ENCODE measurements at regions not wholly inside any gene's neighbourhood (a gene's known extent, or its start where the extent isn't known, plus 50 kb on each side); places are given as distances from the start of the nearest gene placed in this dataset.
"Not testable (repeated sequence)": the region's sequence is repeated elsewhere in the genome, so short reads cannot be mapped to it uniquely, and the experiment has no call there.

DNA sequence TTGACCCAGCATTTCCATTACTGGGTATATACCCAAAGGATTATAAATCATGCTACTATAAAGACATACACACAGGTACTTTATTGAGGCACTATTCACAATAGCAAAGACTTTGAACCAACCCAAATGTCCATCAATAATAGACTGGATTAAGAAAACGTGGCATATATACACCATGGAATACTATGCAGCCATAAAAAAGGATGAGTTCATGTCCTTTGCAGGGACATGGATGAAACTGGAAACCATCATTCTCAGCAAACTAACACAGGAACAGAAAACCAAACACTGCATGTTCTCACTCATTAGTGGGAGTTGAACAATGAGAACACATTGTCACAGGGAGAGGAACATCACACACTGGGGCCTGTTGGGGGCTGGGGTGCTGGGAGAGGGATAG lies 283.0 kb upstream of the ARSJ start:
- TF ChIP-seq POLR2A, POLR2AphosphoS5, EP300 (IDR thresholded peaks at IDR 0.05): not testable (repeated sequence)
- TF ChIP-seq, protein P1, sequence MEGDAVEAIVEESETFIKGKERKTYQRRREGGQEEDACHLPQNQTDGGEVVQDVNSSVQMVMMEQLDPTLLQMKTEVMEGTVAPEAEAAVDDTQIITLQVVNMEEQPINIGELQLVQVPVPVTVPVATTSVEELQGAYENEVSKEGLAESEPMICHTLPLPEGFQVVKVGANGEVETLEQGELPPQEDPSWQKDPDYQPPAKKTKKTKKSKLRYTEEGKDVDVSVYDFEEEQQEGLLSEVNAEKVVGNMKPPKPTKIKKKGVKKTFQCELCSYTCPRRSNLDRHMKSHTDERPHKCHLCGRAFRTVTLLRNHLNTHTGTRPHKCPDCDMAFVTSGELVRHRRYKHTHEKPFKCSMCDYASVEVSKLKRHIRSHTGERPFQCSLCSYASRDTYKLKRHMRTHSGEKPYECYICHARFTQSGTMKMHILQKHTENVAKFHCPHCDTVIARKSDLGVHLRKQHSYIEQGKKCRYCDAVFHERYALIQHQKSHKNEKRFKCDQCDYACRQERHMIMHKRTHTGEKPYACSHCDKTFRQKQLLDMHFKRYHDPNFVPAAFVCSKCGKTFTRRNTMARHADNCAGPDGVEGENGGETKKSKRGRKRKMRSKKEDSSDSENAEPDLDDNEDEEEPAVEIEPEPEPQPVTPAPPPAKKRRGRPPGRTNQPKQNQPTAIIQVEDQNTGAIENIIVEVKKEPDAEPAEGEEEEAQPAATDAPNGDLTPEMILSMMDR (IDR thresholded peaks at IDR 0.05) = not testable (repeated sequence)

Measured in upper lobe of left lung (tissue), 4 donors.